ENCODE measurements at regions not wholly inside any gene's neighbourhood (a gene's known extent, or its start where the extent isn't known, plus 50 kb on each side); places are given as distances from the start of the nearest gene placed in this dataset.
A peak's percentile ranks its signal among the peaks of the same experiment; 100 is the strongest.

- Histone ChIP-seq H2AFZ (ENCODE audit: low read length) (no peak overlapping the region), H3K9me2 (replicated peaks; ENCODE audit: low read depth, low read length) (no peaks in the 10 kb centered on the region), H3K4me1 (ENCODE audit: insufficient read depth, low read length, poor library complexity, severe bottlenecking) (peaks cover 18% of the 10 kb centered on the region), H3K9ac (ENCODE audit: low read depth, low read length, poor library complexity, severe bottlenecking) (no peak overlapping the region), H4K20me1 (ENCODE audit: insufficient read depth, low read length, poor library complexity, severe bottlenecking) (no peaks in the 10 kb centered on the region), H3K4me2 (ENCODE audit: low read depth, low read length, poor library complexity, severe bottlenecking) (no peak overlapping the region), H3F3A (ENCODE audit: low read depth) (no peaks in the 10 kb centered on the region), H3K27me3 (ENCODE audit: insufficient read depth, low read length, poor library complexity, severe bottlenecking) (no peaks in the 10 kb centered on the region), H3K9me3 (ENCODE audit: insufficient read depth, low read depth, low read length) (no peaks in the 10 kb centered on the region), H3K79me2 (ENCODE audit: insufficient read depth, low read length) (no peaks in the 10 kb centered on the region), H3K4me3 (ENCODE audit: low read length, poor library complexity, severe bottlenecking) (no peak overlapping the region), H3K36me3 (ENCODE audit: insufficient read depth, low read length) (no peaks in the 10 kb centered on the region)
- TF ChIP-seq CTCF (conservative IDR thresholded peaks at IDR 0.05; ENCODE audit: low read length) (no peak), EZH2phosphoT487 (IDR thresholded peaks at IDR 0.05; ENCODE audit: borderline replicate concordance) (no peak)
Measured at GRCh38 chr3:193984876-193985275, 151.1 kb upstream of the HES1 start.

- Histone ChIP-seq H3K4me1 (ENCODE audit: insufficient read depth, low read length, poor library complexity, severe bottlenecking) (peaks cover 11% of the 10 kb centered on the region), H3K27me3 (ENCODE audit: insufficient read depth, low read length, poor library complexity, severe bottlenecking) (no peaks in the 10 kb centered on the region), H3K4me3 (ENCODE audit: low read length, poor library complexity, severe bottlenecking) (no peak overlapping the region), H2AFZ (ENCODE audit: low read length) (no peak overlapping the region), H3K9me3 (ENCODE audit: insufficient read depth, low read depth, low read length) (no peaks in the 10 kb centered on the region), H3K9ac (ENCODE audit: low read depth, low read length, poor library complexity, severe bottlenecking) (no peak overlapping the region), H3K36me3 (ENCODE audit: insufficient read depth, low read length) (no peaks in the 10 kb centered on the region), H3K9me2 (replicated peaks; ENCODE audit: low read depth, low read length) (no peaks in the 10 kb centered on the region), H3F3A (ENCODE audit: low read depth) (no peaks in the 10 kb centered on the region), H4K20me1 (ENCODE audit: insufficient read depth, low read length, poor library complexity, severe bottlenecking) (no peaks in the 10 kb centered on the region), H3K4me2 (ENCODE audit: low read depth, low read length, poor library complexity, severe bottlenecking) (peak overlapping the region; percentile 14), H3K79me2 (ENCODE audit: insufficient read depth, low read length) (no peaks in the 10 kb centered on the region)
- TF ChIP-seq EZH2phosphoT487 (IDR thresholded peaks at IDR 0.05; ENCODE audit: borderline replicate concordance) (no peak), CTCF (conservative IDR thresholded peaks at IDR 0.05; ENCODE audit: low read length) (no peak)
Measured at GRCh38 chr3:193987186-193987585, 148.8 kb upstream of the HES1 start.

DNA sequence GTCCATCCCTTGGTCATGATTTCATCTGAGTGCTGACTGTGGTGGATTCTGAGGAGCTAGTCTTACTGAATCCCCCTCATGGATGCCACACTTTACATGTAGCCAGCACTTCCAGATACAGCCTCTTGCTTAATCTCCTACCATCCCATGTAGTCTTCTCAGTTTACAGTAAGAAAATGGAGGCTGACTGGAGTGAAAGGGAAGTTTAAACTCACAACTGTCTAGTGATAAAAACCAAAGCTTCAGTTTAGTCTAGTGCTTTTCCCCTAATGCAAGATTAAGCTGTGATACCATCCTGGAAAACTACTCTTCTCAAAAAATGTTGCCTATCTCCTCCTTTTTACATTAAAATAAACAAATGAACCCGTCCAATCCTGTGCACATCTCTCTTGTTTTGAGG is 146.8 kb upstream of the HES1 start:
- TF ChIP-seq EZH2phosphoT487 (IDR thresholded peaks at IDR 0.05; ENCODE audit: borderline replicate concordance), result no peak
- H3F3A ChIP-seq (ENCODE audit: low read depth), result no peaks in the 10 kb centered on the region
- H3K36me3 ChIP-seq (ENCODE audit: insufficient read depth, low read length), result no peaks in the 10 kb centered on the region
- no peak overlapping the region for H2AFZ ChIP-seq (ENCODE audit: low read length)
- no peaks in the 10 kb centered on the region for H3K79me2 ChIP-seq (ENCODE audit: insufficient read depth, low read length)
- H3K9me2 ChIP-seq (replicated peaks; ENCODE audit: low read depth, low read length), result no peaks in the 10 kb centered on the region
- H3K9me3 ChIP-seq (ENCODE audit: insufficient read depth, low read depth, low read length), result no peaks in the 10 kb centered on the region
- H4K20me1 ChIP-seq (ENCODE audit: insufficient read depth, low read length, poor library complexity, severe bottlenecking), result no peaks in the 10 kb centered on the region
- H3K27me3 ChIP-seq (ENCODE audit: insufficient read depth, low read length, poor library complexity, severe bottlenecking), result no peaks in the 10 kb centered on the region
- no peak overlapping the region for H3K4me2 ChIP-seq (ENCODE audit: low read depth, low read length, poor library complexity, severe bottlenecking)
- no peak overlapping the region for H3K4me3 ChIP-seq (ENCODE audit: low read length, poor library complexity, severe bottlenecking)
- H3K4me1 ChIP-seq (ENCODE audit: insufficient read depth, low read length, poor library complexity, severe bottlenecking), result peaks cover 11% of the 10 kb centered on the region
- no peak overlapping the region for H3K9ac ChIP-seq (ENCODE audit: low read depth, low read length, poor library complexity, severe bottlenecking)

GRCh38 chr3:193991666-193992424 is 144.1 kb upstream of the HES1 start:
- H3K9ac ChIP-seq (ENCODE audit: low read depth, low read length, poor library complexity, severe bottlenecking), result no peak overlapping the region
- peaks cover 13% of the 10 kb centered on the region for H3K4me1 ChIP-seq (ENCODE audit: insufficient read depth, low read length, poor library complexity, severe bottlenecking)
- H3K79me2 ChIP-seq (ENCODE audit: insufficient read depth, low read length), result no peaks in the 10 kb centered on the region
- H2AFZ ChIP-seq (ENCODE audit: low read length), result no peak overlapping the region
- no peaks in the 10 kb centered on the region for H3K9me3 ChIP-seq (ENCODE audit: insufficient read depth, low read depth, low read length)
- H3K9me2 ChIP-seq (replicated peaks; ENCODE audit: low read depth, low read length), result no peaks in the 10 kb centered on the region
- H3K4me2 ChIP-seq (ENCODE audit: low read depth, low read length, poor library complexity, severe bottlenecking), result no peak overlapping the region
- no peaks in the 10 kb centered on the region for H3K36me3 ChIP-seq (ENCODE audit: insufficient read depth, low read length)
- no peak overlapping the region for H3K4me3 ChIP-seq (ENCODE audit: low read length, poor library complexity, severe bottlenecking)
- no peaks in the 10 kb centered on the region for H3K27me3 ChIP-seq (ENCODE audit: insufficient read depth, low read length, poor library complexity, severe bottlenecking)
- no peaks in the 10 kb centered on the region for H3F3A ChIP-seq (ENCODE audit: low read depth)
- no peak for TF ChIP-seq CTCF (conservative IDR thresholded peaks at IDR 0.05; ENCODE audit: low read length)
- TF ChIP-seq EZH2phosphoT487 (IDR thresholded peaks at IDR 0.05; ENCODE audit: borderline replicate concordance), result no peak
- no peaks in the 10 kb centered on the region for H4K20me1 ChIP-seq (ENCODE audit: insufficient read depth, low read length, poor library complexity, severe bottlenecking)
